Gastrocnemius medialis (tissue), 4 donors: ENCODE measurements at regions not wholly inside any gene's neighbourhood (a gene's known extent, or its start where the extent isn't known, plus 50 kb on each side); places are given as distances from the start of the nearest gene placed in this dataset.
"Not testable (repeated sequence)": the region's sequence is repeated elsewhere in the genome, so short reads cannot be mapped to it uniquely, and the experiment has no call there.

Experiments
- POLR2A ChIP-seq, 2 donors: fragments of 450-650 bp; IDR thresholded peaks; one replicate each; pipeline ENCODE4 v1.6.1; 2017; ENCODE audit warnings: antibody characterized with exemption in 2 of 2, mild to moderate bottlenecking in 2 of 2, moderate library complexity in 2 of 2
- TF ChIP-seq, protein P1 (sequence below), 5 experiments: fragments of 450-650 bp in 3 of 5; fragments of 200-600 bp in 2 of 5; sonication (generic) in 2 of 5; IDR thresholded peaks in 4 of 5; conservative IDR thresholded peaks in 1 of 5; 1 replicate in 4 of 5; 2 replicates in 1 of 5; pipeline ENCODE4 v1.5.1; 2016 to 2019; ENCODE audit warnings: antibody characterized with exemption in 5 of 5, mild to moderate bottlenecking in 3 of 5, moderate library complexity in 3 of 5

DNA sequence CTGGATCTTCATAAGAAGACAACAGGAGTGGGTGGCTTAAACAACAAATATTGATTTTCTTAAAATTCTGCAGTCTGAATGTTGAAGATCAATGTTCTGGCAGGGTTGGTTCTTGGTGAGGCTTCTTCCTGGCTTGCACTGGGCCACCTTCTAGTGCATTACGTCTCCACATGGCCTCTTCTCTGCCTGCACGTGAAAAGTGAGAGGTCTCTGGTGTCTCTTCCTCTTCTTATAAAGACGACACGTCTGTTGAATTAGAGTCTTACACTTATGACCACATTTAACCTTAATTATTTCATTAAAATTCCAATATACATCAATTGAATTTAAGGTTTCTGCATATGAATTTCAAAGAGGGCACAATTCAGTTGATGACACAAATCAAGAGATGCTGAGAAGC lies 1100.1 kb downstream of the TMEM121 start:
- TF ChIP-seq, protein P1, sequence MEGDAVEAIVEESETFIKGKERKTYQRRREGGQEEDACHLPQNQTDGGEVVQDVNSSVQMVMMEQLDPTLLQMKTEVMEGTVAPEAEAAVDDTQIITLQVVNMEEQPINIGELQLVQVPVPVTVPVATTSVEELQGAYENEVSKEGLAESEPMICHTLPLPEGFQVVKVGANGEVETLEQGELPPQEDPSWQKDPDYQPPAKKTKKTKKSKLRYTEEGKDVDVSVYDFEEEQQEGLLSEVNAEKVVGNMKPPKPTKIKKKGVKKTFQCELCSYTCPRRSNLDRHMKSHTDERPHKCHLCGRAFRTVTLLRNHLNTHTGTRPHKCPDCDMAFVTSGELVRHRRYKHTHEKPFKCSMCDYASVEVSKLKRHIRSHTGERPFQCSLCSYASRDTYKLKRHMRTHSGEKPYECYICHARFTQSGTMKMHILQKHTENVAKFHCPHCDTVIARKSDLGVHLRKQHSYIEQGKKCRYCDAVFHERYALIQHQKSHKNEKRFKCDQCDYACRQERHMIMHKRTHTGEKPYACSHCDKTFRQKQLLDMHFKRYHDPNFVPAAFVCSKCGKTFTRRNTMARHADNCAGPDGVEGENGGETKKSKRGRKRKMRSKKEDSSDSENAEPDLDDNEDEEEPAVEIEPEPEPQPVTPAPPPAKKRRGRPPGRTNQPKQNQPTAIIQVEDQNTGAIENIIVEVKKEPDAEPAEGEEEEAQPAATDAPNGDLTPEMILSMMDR (IDR thresholded peaks at IDR 0.05 in 4 of 5, conservative IDR thresholded peaks at IDR 0.05 in 1 of 5): not testable (repeated sequence)
- not testable (repeated sequence) for TF ChIP-seq POLR2A (IDR thresholded peaks at IDR 0.05)
